Adrenal gland (tissue), 9 donors: ENCODE measurements at regions not wholly inside any gene's neighbourhood (a gene's known extent, or its start where the extent isn't known, plus 50 kb on each side); places are given as distances from the start of the nearest gene placed in this dataset.

Experiments used
- DNase-seq, 7 donors: peaks; one replicate each; pipeline ENCODE4 v3.0.0-alpha.2; 2019 to 2020
- H3K27ac ChIP-seq, 5 donors: fragments of 200-600 bp; sonication (generic) in 4 of 5; 1 replicate in 3 of 5; 2 replicates in 2 of 5; pipeline versions ENCODE4 v1.5.1 to v1.8.0; 2016 to 2020; ENCODE audit warnings: mild to moderate bottlenecking in 1 of 5
- H3K27me3 ChIP-seq: fragments of 200-600 bp; 2 replicates; pipeline ENCODE4 v1.8.0; 2021
- H3K36me3 ChIP-seq, 2 donors: fragments of 200-600 bp; replicated peaks in 1 of 2; 1 replicate in 1 of 2; 2 replicates in 1 of 2; pipeline versions ENCODE4 v1.5.1 to v1.8.0; 2018 to 2022
- H3K4me1 ChIP-seq, 2 donors: fragments of 200-600 bp; replicated peaks in 1 of 2; 1 replicate in 1 of 2; 2 replicates in 1 of 2; pipeline versions ENCODE4 v1.5.1 to v1.8.0; 2018 to 2021
- H3K4me3 ChIP-seq, 4 donors: fragments of 200-600 bp; sonication (generic) in 3 of 4; one replicate each; pipeline ENCODE4 v1.5.1; 2016 to 2018
- H3K9me3 ChIP-seq, 3 donors: fragments of 200-600 bp; sonication (generic) in 1 of 3; replicated peaks in 1 of 3; 1 replicate in 2 of 3; 2 replicates in 1 of 3; pipeline versions ENCODE4 v1.5.1 to v1.8.0; 2016 to 2021
- POLR2A ChIP-seq, 2 donors: fragments of 450-650 bp; IDR thresholded peaks; one replicate each; pipeline ENCODE4 v1.6.1; 2017; ENCODE audit warnings: antibody characterized with exemption in 2 of 2, mild to moderate bottlenecking in 2 of 2, moderate library complexity in 1 of 2
- WGBS, 4 donors: extraction: QIAGEN DNeasy Blood & Tissue Kit in 2 of 4; methylation state at CpG; one replicate each; pipeline versions ENCODE4 v1.1.5 to v1.1.7; 2013 to 2017; 5-methylcytosine and 5-hydroxymethylcytosine counted together
- intact Hi-C, 2 donors: fragments of 100-400 bp; cut with DNase I; formaldehyde crosslinking; loops; one replicate each; pipeline versions ENCODE4 v1.14.1 to v1.15.0; 2022 to 2023
- TF ChIP-seq, protein P1 (sequence below), 6 experiments: fragments of 450-650 bp in 4 of 6; fragments of 200-600 bp in 2 of 6; sonication (generic) in 1 of 6; IDR thresholded peaks; 1 replicate in 5 of 6; 2 replicates in 1 of 6; pipeline versions ENCODE4 v1.5.1 to v1.8.0; 2016 to 2021; ENCODE audit warnings: antibody characterized with exemption in 6 of 6, mild to moderate bottlenecking in 2 of 6, moderate library complexity in 1 of 6
- donor health status: healthy with polysubstance abuse.
- donor health status: Bipolar disorder and iron deficiency.
- donor health status: DM: yes; HTN: yes; CAD: no.
- donor health status: DM: no; HTN: no; CAD: no.
- donor health status: DM: no; HTN: no; CAD: no.

DNA sequence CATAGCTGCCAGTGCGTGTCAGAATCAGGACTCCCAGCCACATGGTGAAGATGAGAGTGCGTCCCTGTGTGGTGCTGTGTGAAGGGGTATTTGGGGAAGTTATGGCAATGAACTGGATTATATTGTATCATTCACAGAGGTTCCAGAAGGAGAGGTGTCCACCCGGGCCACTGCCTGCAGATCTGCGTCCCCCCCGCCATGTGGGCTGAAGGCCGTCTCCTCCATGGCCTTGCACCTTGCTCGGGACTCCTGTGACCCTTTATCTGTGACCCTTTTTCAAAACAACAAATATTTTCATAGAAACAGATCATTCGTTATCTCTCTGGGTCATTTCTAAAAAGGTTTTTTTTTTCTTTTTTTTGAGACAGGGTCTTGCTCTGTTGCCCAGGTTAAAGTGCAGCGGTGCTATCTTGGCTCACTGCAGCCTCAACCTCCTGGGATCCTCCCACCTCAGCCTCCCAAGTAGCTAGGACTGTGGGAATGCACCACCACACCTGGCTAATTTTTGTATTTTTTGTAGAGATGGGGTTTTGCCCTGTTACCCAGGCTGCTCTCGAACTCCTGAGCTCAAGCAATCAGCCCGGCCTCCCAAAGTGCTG is 120.2 kb upstream of the ERRFI1 start:
- H3K4me1 ChIP-seq: no peaks in the 10 kb centered on the region
- WGBS, 4 donors: 72 to 79% (median 78%) methylated on average over 11 of the region's 11 CpGs
- no peak for TF ChIP-seq POLR2A (IDR thresholded peaks at IDR 0.05)
- TF ChIP-seq, protein P1, sequence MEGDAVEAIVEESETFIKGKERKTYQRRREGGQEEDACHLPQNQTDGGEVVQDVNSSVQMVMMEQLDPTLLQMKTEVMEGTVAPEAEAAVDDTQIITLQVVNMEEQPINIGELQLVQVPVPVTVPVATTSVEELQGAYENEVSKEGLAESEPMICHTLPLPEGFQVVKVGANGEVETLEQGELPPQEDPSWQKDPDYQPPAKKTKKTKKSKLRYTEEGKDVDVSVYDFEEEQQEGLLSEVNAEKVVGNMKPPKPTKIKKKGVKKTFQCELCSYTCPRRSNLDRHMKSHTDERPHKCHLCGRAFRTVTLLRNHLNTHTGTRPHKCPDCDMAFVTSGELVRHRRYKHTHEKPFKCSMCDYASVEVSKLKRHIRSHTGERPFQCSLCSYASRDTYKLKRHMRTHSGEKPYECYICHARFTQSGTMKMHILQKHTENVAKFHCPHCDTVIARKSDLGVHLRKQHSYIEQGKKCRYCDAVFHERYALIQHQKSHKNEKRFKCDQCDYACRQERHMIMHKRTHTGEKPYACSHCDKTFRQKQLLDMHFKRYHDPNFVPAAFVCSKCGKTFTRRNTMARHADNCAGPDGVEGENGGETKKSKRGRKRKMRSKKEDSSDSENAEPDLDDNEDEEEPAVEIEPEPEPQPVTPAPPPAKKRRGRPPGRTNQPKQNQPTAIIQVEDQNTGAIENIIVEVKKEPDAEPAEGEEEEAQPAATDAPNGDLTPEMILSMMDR (IDR thresholded peaks at IDR 0.05): no peak
- H3K9me3 ChIP-seq: no peaks in the 10 kb centered on the region
- no peaks in the 10 kb centered on the region for H3K36me3 ChIP-seq
- H3K4me3 ChIP-seq: no peak overlapping the region
- H3K27ac ChIP-seq: no peak overlapping the region
- no peaks in the 10 kb centered on the region for H3K27me3 ChIP-seq
- no peak for DNase-seq
- intact Hi-C loops: loop anchor here in 1 of 2 donors (10.0 kb wide), 1 partner anchor 62 kb away; no protein-coding TSS in a partner anchor

DNA sequence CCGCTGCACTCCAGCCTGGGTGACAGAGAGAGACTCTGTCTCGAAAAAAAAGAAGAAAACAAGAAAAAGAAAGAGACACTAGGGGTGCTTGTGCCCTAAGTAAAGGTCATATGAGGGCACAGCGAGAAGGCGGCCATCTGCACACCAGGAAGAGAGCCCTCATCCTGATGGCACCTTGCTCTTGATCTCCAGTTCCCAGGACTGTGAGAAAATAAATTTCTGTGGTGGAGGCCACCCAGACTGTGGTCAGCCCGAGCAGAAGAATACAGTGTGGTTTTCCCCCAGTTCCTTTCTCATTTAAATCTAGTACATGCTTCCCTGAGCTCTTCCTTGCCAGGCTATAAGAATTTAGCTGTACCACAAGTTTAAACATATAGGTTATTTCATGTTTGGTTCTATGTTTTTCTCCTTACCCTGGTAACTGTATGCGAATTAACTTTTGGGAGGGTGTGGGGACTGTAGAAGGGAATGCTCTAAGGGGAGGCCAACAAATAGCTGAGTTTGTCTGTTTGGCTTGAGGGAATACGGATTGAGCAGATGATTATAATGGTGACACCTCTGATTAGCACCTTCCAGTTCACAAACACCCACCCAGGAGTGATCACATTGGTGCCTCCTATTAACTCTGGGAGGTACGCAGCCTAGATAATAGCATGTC is 119.6 kb upstream of the ERRFI1 start:
- H3K27ac ChIP-seq: no peak overlapping the region
- DNase-seq: no peak
- H3K4me1 ChIP-seq: no peaks in the 10 kb centered on the region
- no peak overlapping the region for H3K4me3 ChIP-seq
- no peaks in the 10 kb centered on the region for H3K27me3 ChIP-seq
- no peaks in the 10 kb centered on the region for H3K36me3 ChIP-seq
- intact Hi-C loops: loop anchor here in 1 of 2 donors (10.0 kb wide), 1 partner anchor 61 kb away; no protein-coding TSS in a partner anchor
- 77 to 85% (median 82%) methylated on average over 8 of the region's 8 CpGs for WGBS, 4 donors
- TF ChIP-seq, protein P1 (IDR thresholded peaks at IDR 0.05): no peak
- TF ChIP-seq POLR2A (IDR thresholded peaks at IDR 0.05): no peak
- H3K9me3 ChIP-seq: no peaks in the 10 kb centered on the region

DNA sequence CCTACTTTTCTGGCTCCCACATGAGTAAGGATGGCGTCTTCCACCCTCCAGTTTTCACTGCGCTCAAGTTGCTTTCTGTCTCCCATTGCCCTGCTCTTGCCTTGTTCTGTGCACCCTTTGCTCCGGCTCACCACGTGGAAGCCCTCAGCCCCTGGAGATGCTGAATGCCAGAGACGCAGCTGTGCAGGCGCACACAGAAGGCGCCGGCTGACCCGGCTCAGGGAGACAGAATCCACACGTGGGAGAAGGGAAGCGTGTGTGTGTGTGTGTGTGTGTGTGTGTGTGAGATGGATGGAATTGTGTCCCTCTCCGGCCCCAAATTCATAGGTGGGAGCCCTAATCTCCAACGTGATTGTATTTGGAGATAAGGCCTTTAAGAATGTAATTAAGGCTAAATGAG is 118.2 kb upstream of the ERRFI1 start:
- WGBS, 4 donors: 86 to 92% (median 89%) methylated on average over 12 to 13 of the region's 13 CpGs
- no peaks in the 10 kb centered on the region for H3K27me3 ChIP-seq
- H3K4me3 ChIP-seq: no peak overlapping the region
- intact Hi-C loops: loop anchor here in 1 of 2 donors (10.0 kb wide), 1 partner anchor 60 kb away; no protein-coding TSS in a partner anchor
- H3K4me1 ChIP-seq: no peaks in the 10 kb centered on the region
- H3K9me3 ChIP-seq: no peaks in the 10 kb centered on the region
- no peak overlapping the region for H3K27ac ChIP-seq
- no peak for DNase-seq
- TF ChIP-seq POLR2A (IDR thresholded peaks at IDR 0.05): no peak
- TF ChIP-seq, protein P1 (IDR thresholded peaks at IDR 0.05): no peak
- H3K36me3 ChIP-seq: no peaks in the 10 kb centered on the region

- intact Hi-C loops: loop anchor here in 1 of 2 donors (10.0 kb wide), 1 partner anchor 58 kb away; no protein-coding TSS in a partner anchor
- no peaks in the 10 kb centered on the region for H3K36me3 ChIP-seq
- H3K4me1 ChIP-seq: peaks cover under 1 to 4% of the 10 kb centered on the region in 2 donors
- H3K9me3 ChIP-seq: no peaks in the 10 kb centered on the region
- TF ChIP-seq, protein P1 (IDR thresholded peaks at IDR 0.05): no peak
- TF ChIP-seq POLR2A (IDR thresholded peaks at IDR 0.05): no peak
- no peaks in the 10 kb centered on the region for H3K27me3 ChIP-seq
- WGBS, 4 donors: 71 to 81% (median 76%) methylated on average over 7 of the region's 7 CpGs
- no peak for DNase-seq
- no peak overlapping the region for H3K4me3 ChIP-seq
- H3K27ac ChIP-seq: no peak overlapping the region
Observed at GRCh38 chr1:8142955-8143629, 117.0 kb upstream of the ERRFI1 start.
